8988T (cell line): ENCODE measurements at regions not wholly inside any gene's neighbourhood (a gene's known extent, or its start where the extent isn't known, plus 50 kb on each side); places are given as distances from the start of the nearest gene placed in this dataset.
"Not testable (repeated sequence)": the region's sequence is repeated elsewhere in the genome, so short reads cannot be mapped to it uniquely, and the experiment has no call there.

ENCODE experiments used
- DNase-seq: peaks from one replicate; pipeline ENCODE4 v3.0.0; 2011

DNA sequence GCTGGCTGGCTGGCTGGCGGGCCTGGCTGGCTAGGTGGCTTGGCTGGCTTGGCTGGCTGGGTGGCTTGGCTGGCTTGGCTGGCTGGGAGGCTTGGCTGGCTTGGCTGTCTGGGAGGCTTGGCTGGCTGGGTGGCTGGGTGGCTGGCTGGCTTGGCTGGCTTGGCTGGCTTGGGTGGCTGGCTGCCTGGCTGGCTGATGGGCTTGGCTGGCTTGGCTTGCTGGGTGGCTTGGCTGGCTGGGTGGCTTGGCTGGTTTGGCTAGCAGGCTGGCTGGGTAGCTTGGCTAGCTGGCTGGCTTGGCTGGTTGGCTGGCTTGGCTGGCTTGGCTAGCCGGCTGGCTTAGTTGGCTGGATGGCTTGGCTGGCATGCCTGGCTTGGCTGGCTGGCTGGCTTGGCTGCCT lies 2834.1 kb downstream of the RPIA start:
- not testable (repeated sequence) for DNase-seq

DNA sequence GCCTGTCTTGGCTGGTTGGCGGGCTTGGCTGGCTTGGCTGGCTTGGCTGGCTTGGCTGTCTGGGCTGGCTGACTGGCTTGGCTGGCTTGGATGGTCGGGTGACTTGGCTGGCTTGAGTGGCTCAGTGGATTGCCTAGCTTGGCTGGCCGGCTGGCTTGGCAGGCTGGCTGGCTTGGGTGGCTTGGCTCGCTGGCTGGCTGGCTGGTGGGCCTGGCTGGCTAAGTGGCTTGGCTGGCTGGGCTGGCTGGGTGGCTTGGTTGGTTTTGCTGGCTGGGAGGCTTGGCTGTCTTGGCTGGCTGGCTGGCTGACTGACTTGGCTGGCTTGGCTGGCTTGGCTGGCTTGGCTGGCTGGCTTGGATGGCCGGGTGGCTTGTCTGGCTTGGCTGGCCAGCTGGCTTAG lies 2834.6 kb downstream of the RPIA start:
- not testable (repeated sequence) for DNase-seq

DNA sequence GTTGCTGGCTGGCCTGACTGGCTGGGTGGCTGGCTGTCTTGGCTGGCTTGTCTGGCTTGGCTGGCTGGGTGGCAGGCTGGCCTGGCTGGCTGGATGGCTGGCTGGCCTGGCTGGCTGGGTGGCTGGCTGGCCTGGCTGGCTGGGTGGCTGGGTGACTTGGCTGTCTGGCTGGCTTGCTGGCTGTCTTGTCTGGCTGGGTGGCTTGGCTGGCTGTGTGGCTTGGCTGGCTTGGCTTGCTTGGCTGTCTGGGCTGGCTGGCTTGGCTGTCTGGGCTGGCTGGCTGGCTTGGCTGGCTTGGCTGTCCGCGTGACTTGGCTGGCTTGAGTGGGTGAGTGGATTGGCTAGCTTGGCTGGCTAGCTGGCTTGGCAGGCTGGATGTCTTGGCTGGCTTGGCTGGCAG lies 2835.6 kb downstream of the RPIA start:
- not testable (repeated sequence) for DNase-seq

DNA sequence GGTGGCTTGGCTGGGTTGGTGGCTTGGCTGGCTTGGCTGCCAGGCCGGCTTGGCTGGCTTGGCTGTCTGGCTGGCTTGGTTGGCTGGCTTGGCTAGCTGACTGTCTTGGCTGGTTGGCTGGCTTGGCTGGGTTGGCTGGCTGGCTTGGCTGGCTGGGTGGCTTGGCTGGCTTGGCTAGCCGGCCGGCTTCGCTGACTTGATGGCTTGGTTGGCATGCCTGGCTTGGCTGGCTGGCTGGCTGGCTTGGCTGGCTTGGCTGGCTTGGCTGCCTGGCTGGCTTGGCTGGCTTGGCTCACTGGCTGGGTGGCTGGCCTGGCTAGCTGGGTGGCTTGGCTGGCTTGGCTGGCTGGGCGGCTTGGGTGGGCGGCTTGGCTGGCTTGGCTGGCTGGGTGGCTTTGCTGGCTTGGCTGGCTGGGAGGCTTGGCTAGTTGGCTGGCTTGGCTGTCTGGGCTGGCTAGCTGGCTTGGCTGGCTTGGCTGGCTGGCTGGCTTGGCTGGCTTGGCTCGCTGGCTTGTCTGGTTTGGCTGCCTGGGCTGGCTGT lies 2836.1 kb downstream of the RPIA start:
- DNase-seq = not testable (repeated sequence)

DNA sequence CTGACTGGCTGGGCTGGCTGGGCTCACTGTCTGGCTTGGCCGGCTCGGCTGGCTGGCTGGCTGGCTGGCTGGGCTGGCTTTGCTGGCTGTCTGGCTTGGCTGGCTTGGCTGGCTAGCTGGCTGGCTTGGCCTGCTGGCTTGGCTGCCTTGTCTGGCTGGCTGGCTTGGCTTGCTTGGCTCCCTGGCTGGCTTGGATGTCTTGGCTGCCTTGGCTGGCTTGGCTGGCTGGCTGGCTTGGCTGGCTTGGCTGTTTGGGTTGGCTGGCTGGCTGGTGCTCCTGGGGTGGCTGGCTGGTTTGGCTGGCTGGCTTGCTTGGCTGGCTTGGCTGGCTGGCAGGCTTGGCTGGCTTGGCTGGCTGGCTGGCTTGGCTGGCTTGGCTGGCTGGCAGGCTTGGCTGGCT lies 2836.9 kb downstream of the RPIA start:
- DNase-seq = not testable (repeated sequence)

DNA sequence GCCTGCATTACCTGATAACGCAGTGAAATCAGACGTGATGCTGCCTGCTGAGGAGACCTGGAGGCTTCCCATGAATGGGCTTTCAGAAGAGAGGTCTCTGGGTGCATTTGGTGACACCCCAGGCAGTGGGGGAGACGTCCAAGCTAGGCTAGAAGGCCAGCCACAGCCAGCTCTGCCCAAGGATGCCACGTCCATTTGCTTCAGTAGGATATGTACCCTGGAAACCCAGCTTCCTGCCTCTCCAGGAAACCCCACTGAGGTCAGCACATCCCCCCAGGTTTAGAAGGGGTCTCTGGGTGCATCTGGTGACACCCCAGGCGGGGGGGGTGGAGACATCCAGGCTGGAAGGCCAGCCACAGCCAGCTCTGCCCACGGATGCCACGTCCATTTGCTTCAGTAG lies 2844.6 kb downstream of the RPIA start:
- not testable (repeated sequence) for DNase-seq

DNA sequence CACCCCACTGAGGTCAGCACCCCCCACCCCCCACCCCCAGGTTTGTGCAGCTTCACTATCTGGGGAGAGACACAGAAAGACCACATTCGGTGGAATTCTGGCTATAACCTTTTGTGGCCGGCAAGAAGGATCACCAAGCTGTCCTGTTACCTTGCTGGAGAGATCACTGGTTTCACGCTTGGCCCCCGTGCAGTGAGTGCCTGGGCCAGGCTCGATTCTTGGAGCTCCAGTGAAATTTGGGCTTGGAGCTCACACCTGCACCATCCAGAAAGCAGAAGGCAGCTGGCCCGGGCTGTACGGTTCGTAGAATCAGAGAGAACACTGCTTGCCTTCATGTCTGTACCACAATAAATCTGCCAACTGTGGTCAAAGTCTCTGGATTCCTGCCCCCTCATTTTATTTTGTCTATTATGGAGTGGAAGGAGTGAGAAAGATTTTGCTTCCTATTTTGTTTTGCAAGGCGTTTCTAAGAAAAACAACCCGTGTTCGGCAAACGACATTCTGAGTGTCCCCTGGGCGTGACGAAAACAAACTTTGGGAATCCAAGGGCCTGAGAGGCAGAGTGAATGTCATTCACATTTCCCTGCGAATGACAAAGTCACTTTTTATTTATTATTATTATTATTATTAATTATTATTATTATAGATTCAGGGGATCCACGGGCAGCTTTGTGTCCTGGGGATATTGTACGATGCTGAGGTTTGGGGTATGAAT lies 2845.2 kb downstream of the RPIA start:
- DNase-seq = not testable (repeated sequence)

DNA sequence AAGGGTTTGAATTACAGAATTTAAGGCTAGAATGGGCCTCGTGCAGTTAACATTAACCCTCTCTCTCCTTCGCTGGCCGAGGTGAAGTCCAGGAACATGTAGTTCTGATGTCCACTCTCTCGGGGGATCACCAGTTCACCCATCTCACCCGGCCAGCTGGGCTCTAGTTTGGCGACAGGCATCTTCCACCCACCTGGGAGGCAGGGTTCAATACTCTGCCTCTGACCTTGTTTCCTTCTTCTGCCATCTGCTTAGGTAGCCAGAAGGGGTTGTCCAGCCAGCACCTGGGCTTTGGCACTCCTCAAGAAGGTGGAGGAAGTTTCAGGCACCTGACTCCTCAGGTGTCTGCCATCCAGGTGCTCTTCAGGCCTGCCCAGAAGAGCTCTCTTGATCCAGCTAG lies 2857.8 kb downstream of the RPIA start:
- not testable (repeated sequence) for DNase-seq

DNA sequence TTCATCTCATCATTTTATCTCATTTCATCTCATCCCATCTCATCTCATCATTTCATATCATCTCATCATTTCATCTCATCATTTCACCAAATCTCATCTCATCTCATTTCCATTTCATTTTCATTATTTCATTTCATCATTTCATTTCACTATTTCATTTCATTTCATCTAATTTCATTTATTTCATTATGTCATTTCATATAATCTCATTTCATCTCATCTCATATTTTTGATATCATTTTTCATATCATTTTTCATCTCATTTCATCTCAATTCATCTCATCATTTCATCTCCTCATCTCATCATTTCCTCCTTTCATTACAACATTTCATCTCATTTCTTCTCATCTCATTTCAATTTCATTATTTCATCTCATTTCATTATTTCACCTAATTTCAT lies 2866.8 kb downstream of the RPIA start:
- DNase-seq = not testable (repeated sequence)

DNA sequence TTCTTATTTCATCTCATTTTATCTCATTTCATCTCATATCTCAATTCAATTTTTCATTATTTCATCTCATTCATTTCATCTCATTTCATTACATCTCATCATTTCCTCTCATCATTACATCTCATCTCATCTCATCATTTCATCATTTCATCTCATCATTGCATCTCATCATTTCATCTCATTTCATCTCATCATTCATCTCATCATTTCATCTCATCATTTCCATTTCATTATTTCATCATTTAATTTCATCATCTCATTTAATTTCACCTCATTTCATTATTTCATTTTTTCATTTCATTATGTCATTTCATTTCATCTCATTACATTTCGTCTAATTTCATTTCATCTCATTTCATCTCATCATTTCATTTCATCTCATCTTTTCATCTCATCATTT lies 2867.8 kb downstream of the RPIA start:
- DNase-seq = not testable (repeated sequence)

DNA sequence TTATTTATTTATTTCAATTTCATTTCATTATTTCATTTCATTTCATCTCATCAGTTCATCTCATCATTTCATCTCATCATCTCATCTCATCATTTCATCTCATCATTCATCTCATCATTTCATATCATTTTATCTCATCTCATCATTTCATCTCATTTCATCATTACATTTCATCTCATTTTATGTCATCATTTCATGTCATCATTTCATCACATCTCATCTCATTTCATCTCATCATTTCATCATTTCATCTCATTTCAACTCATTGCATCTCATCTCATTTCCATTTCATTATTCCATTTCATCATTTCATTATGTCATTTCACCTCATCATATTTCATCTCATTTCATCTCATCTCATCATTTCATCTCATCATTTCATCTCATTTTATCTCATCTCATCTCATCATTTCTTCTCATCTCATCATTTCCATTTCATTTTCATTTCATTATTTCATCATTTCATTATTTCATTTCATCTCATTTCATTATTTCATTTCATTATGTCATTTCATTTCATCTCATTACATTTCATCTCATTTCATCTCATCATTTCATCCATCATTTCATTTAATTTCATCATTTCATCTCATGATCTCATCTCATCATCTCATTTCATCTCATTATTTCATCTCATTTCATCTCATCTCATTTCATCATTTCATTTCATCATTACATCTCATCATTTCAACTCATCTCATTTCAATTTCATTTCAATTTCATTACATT lies 2868.6 kb downstream of the RPIA start:
- not testable (repeated sequence) for DNase-seq

DNA sequence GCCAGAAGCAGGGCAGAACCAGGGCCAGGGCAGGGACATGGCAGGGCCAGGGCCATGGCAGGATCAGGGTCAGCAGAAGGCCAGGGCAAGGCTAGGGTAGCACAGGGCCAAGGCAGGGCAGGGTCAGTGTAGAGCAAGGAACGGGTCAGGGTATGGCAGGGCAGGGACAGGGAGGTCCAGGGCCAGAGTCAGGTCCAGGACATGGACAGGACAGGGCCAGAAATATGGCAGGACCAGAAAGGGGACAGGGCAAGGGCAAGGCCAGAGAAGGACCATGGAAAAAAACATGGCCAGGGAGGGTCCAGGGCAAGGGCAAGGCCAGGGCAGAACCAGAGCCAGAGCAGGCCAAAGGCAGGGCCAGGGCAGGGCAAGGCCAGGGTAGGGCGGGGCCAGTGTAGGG lies 2870.7 kb downstream of the RPIA start:
- not testable (repeated sequence) for DNase-seq

DNA sequence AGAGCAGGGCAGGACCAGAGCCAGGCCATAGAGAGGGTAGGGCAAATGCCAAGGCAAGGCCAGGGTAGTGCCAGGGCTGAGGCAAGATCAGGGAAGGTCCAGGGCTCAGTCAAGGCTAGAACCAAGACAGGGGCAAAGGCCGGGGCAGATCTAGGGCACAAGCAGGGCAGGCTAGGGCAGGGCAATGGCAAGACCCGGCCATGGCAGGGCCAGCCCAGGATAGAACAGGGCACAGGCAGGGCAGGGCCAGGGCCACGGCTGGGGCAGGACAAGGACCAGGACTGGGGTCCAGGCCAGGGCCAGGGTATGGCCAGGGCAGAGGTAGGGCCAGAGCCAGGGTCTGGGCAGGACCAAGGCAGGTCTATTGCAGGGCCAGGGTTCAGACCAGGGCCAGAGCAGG lies 2873.2 kb downstream of the RPIA start:
- not testable (repeated sequence) for DNase-seq

DNA sequence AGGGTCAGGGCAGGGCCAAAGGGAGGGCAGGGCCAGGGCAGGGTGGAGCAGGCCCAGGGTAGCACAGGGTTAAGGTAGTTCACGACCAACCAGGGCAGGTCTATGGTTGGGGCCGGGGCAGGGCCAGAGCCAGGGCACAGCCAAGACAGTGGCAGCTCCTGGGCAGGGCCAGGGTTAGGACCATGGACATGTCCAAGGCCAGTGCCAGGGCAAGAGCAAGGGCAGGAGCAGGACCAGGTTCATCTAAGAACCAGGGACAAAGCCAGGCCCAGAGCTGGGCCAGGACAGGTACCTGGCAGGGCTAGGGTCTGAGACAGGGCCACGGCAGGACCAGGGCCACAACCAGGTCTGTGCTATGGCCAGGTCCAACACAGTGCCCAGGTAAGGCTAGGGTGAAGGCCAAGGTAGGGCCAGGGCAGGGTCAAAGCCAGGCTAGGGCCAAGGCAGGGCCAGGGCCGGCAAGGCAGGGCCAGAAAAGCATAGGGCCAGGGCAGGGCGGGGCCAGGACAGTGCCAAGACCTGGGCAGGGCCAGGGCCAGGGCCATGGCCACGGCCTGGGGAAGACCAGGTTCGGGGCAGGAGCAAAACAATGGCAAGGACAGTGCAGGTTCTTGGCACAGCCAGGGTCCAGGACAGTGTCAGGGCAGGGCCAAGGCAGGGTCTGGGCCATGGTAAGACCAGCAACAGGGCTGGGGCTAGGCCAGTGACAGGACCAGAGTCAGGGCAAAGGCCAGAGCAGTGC lies 2874.4 kb downstream of the RPIA start:
- not testable (repeated sequence) for DNase-seq

DNA sequence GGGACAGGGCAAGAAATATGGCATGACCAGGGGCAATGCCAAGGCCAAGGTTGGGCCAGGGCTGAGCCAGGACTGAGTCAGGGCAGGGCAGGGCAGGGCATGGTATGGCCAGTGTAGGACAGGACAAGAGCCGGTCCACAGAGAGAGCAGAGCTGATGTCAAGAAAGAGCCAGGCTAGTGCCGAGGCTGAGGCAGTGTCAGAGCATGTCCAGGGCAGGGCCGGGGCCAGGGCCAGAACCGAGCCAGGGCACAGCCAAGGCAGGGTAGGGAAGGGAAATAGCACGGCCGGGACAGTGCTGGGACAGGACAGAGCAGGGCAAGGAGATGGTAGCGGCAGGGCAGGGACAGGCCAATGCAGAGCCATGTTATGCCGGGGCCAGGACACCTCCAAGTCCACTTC lies 2875.1 kb downstream of the RPIA start:
- DNase-seq = not testable (repeated sequence)

DNA sequence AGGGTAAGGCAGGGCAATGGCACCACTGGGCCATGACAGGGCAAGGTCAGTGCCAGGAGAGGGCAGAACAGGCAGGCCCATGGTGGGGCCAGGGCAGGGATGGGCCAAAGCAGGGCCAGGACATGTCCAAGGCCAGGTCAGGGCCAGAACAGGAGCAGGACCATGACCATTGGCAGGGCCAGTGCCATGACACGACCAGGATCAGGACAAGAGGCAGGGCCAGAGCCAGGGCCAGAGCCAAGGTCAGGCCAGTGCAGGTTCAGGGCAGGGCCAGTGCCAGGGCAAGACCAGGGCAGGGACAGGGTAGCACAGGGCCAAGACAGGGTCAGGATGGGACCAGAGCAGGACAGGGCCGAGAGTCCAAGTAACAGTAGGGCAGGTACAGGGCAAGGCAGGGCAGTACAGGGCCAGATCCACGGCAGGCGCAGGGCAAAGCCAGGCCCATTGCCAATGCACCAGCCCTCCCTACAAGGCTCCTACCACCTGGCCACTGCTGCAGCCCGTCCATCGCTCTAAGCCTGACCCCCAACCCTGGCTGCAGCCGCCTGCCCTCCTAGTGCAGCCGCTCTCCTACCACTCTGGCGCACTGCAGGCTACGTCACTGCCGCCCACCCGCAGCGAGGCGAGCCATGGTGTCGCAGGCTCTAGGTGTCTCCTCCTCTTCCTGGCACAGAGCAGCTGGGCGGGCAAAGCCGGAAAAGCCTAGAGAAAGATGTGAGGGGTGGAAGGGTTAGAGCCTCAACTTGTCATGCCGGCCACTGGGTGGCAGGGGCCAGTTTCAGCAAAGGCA lies 2876.3 kb downstream of the RPIA start:
- not testable (repeated sequence) for DNase-seq

DNA sequence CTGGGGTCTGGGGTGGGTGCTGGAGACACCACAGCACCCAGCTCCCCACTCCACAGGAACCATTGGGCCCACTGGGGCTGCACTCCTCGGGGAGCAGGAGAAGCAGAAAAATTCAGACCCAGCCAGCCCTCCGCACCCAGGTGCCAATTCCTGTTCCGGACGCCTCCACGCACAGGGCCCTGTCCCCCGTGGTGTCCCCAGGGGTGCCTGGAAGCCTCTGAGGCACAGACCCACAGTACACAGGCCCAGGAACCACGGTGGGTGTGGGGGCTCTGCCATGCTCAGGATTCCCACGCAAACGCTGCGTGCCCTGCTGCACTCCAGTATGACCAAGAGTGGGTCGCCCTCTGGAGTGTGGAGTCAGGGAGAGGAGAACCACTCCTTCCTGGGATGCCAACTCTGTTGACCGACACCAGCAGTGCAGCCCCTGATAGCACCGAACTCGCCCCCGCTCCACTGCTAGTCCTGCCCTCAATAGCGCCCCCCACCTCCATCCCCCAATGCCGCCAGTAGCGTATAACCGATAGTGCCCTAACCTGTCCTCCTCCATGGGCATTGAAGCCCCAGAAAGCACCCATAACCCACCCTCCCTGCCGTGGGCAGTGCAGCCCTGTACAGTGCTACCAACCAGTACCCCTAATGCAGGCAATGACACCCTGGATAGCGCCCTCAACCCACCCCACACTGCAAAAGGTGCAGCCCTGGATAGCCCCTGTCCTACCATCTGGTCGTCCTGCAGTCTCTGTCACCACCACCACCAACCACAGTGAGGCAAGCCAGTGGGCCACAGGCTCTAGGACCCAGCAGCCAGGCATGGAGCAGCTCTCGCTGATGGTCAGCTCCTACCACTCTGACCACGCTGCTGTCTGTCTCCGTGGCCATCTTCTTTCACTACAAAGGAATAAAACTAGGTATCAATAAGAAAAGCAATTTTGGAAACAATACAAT lies 2877.2 kb downstream of the RPIA start:
- DNase-seq = not testable (repeated sequence)

DNA sequence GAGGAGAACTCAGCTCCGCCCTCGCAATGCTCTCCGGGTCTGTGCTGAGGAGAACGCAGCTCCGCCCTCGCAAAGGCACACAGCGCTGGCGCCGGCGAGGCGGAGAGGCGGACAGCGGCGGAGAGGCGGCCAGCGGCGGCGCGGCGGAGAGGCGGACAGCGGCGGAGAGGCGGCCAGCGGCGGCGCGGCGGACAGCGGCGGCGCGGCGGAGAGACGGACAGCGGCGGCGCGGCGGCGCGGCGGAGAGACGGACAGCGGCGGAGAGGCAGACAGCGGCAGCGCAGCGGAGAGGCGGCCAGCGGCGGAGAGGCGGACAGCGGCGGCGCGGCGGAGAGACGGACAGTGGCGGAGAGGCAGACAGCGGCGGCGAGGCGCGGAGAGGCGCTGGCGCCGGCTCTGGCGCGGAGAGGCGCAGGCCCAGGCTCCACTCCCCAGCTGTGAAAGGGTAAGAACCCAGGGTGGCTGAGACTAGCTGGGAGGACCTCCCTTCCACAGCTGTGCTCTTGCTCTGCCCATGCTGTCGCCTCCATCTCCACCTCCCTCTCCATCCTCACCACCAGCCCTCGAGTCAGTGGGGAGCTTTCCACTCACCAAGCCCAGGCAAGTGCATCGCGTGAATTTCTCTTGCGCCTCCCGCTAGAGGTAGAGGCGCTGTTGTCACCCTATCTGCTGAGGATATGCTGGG lies 2879.9 kb downstream of the RPIA start:
- not testable (repeated sequence) for DNase-seq

DNA sequence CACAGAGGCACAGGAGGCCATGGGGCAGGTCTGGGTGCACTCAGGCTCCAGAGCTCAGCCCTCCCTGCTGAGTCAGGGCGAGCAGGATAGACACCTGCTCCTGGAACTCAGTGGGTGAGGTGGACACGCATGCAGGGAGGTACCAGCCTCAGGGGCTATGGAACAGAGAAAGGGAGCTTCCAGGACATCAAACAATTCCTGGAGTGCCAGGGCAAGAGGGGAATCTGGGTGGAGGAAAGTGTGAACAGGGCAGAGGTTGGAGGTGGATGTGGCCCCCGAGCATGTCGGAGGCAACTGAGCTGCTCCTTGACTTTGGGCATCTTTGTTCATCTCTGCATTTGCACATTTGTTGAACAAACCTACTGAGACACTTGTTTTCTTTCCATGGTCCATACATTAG lies 2881.5 kb downstream of the RPIA start:
- DNase-seq = not testable (repeated sequence)

DNA sequence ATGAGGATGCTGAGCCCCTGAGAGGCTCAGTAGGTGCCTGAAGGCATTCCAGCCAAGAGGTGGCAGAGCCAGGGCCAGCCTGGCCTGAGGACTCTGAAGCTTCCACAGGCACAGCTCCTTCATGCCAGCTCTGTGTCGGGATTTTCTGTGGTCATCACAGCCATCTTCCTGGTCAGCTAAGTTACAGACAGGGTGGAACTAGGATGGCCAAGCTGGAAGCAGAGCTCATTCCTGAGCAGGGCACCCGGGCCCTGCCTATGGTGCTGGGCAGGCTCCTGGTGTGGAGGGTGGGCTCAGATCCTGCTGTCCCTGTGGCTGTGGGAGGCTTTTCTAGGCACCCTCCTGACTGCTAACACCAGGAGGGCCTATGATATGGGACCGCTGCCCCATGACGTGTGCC lies 2882.3 kb downstream of the RPIA start:
- DNase-seq = not testable (repeated sequence)

DNA sequence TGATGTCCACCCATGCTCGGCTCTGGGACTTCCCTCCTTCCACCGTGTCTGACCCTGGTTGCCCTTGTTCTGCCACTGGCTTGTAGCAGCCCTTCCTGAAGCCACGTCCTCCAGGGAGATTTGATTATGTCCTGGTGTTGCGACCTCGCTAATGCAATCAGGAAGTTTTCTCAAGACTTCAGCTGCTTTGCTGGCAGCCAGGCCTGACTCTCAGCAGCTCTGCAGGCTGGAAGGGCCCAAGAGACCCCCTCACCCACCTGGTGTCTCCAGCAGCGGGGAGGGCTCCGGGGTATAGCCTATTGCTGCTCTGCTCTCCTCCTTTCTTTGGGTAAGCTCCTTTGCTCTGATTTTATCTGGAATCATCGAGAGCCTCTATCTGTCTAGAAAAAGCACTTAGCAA lies 2882.8 kb downstream of the RPIA start:
- DNase-seq = not testable (repeated sequence)
